ENCODE measurements at regions not wholly inside any gene's neighbourhood (a gene's known extent, or its start where the extent isn't known, plus 50 kb on each side); places are given as distances from the start of the nearest gene placed in this dataset.
A peak's percentile ranks its signal among the peaks of the same experiment; 100 is the strongest.

DNA sequence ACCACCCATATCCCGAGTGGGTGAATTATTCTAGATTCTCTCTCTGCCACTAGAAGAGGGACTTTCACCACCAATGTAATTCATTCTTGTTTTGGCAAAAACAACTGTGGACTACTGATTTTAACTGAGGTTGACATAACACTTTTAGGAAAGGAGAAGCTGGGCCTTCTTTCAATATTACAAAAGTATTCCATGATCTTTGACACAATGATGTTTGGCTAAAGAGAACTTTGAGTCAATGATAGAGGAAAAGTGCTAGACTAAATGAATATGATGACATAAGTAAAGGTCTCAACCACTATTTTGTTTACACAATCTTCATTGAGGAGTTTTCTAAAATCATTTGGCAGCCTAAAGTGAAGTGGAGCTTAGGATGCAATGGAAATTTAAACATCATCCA lies 336.9 kb upstream of the PDE4D start:
- WGBS, 2 donors, result 88 to 89% methylated on average over 1 of the region's 1 CpG
- no peaks in the 10 kb centered on the region for H3K27me3 ChIP-seq (ENCODE audit: control insufficient read depth in 3 of 3, insufficient read depth in 3 of 3, low read length in 2 of 3)
- no peak overlapping the region for H3K4me3 ChIP-seq
- no peak for ATAC-seq (ENCODE audit: insufficient read depth, low FRiP score)
- no peaks in the 10 kb centered on the region for H3K36me3 ChIP-seq (ENCODE audit: control insufficient read depth in 4 of 4, insufficient read depth in 4 of 4, low read length in 4 of 4)
- H3K27ac ChIP-seq (ENCODE audit: low read depth in 1 of 2, low read length in 1 of 2), result no peak overlapping the region
- TF ChIP-seq, protein P1, sequence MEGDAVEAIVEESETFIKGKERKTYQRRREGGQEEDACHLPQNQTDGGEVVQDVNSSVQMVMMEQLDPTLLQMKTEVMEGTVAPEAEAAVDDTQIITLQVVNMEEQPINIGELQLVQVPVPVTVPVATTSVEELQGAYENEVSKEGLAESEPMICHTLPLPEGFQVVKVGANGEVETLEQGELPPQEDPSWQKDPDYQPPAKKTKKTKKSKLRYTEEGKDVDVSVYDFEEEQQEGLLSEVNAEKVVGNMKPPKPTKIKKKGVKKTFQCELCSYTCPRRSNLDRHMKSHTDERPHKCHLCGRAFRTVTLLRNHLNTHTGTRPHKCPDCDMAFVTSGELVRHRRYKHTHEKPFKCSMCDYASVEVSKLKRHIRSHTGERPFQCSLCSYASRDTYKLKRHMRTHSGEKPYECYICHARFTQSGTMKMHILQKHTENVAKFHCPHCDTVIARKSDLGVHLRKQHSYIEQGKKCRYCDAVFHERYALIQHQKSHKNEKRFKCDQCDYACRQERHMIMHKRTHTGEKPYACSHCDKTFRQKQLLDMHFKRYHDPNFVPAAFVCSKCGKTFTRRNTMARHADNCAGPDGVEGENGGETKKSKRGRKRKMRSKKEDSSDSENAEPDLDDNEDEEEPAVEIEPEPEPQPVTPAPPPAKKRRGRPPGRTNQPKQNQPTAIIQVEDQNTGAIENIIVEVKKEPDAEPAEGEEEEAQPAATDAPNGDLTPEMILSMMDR (IDR thresholded peaks at IDR 0.05; ENCODE audit: control extremely low read depth, extremely low read depth), result no peak
- no peak for DNase-seq
- no peak overlapping the region for H3K9ac ChIP-seq (ENCODE audit: insufficient read depth in 1 of 2, low read length in 2 of 2)
- no peaks in the 10 kb centered on the region for H3K4me1 ChIP-seq (ENCODE audit: control insufficient read depth in 5 of 5, insufficient read depth in 5 of 5, low read length in 5 of 5)
- H3K9me3 ChIP-seq (ENCODE audit: control insufficient read depth in 4 of 4, insufficient read depth in 3 of 4, low read length in 3 of 4), result no peaks in the 10 kb centered on the region

DNA sequence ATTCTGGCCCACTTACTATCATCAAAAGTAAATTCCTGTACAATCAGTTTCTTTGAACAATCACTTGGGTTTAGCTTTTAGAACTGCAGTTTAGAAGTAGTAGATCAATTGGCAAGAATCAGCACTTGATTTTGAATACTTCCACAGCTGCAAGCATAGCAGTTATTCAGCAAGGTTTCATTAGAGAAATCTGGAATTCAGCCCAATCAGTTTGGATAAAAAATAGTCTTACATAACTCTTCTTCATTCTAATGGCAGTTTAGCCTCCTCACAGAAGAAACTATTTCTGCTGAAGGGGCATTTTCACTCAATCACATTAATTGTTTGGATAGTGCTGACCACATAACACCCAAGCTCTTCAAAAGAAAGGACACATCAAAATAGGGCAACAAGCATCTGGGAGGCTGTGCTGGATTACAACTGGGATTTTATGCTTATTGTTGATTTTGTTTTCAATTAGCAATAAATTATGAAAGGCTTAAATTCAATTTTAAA lies 336.2 kb upstream of the PDE4D start:
- Histone ChIP-seq H3K4me1 (ENCODE audit: control insufficient read depth in 5 of 5, insufficient read depth in 5 of 5, low read length in 5 of 5) (no peaks in the 10 kb centered on the region), H3K9me3 (ENCODE audit: control insufficient read depth in 4 of 4, insufficient read depth in 3 of 4, low read length in 3 of 4) (no peaks in the 10 kb centered on the region)

DNA sequence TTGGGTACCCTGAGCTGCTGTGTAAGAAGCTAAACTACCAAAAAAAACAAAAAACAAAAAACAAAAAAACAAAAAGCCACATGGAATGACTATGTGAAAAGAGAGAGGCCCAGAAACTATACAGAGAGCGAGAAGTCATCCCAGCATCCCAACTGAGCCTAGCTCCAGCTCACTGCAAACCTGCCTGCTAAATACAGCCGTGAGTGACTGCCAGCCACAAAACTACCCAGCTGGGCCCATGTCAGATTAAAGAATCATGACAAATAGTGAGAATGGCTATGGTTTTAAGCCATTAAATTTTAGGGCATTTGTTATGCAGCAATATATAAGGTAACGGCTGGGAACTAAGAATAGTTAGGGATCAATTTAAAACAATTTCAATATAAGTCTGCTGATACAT lies 335.1 kb upstream of the PDE4D start:
- DNase-seq (no peak), ATAC-seq (ENCODE audit: insufficient read depth, low FRiP score) (no peak)
- no peak overlapping the region for H3K27ac ChIP-seq (ENCODE audit: low read depth in 1 of 2, low read length in 1 of 2)
- H3K9me3 ChIP-seq (ENCODE audit: control insufficient read depth in 4 of 4, insufficient read depth in 3 of 4, low read length in 3 of 4), result no peaks in the 10 kb centered on the region
- no peak overlapping the region for H3K9ac ChIP-seq (ENCODE audit: insufficient read depth in 1 of 2, low read length in 2 of 2)
- TF ChIP-seq, protein P1 (IDR thresholded peaks at IDR 0.05; ENCODE audit: control extremely low read depth, extremely low read depth), result no peak
- no peak overlapping the region for H3K4me3 ChIP-seq
- no peaks in the 10 kb centered on the region for H3K36me3 ChIP-seq (ENCODE audit: control insufficient read depth in 4 of 4, insufficient read depth in 4 of 4, low read length in 4 of 4)
- H3K4me1 ChIP-seq (ENCODE audit: control insufficient read depth in 5 of 5, insufficient read depth in 5 of 5, low read length in 5 of 5), result no peaks in the 10 kb centered on the region
- 93 to 96% methylated on average over 3 of the region's 3 CpGs for WGBS, 2 donors
- no peaks in the 10 kb centered on the region for H3K27me3 ChIP-seq (ENCODE audit: control insufficient read depth in 3 of 3, insufficient read depth in 3 of 3, low read length in 2 of 3)

More for the DNA sequence above, 336.2 kb upstream of the PDE4D start:
- Histone ChIP-seq H3K27ac (ENCODE audit: low read depth in 1 of 2, low read length in 1 of 2) (no peak overlapping the region), H3K9ac (ENCODE audit: insufficient read depth in 1 of 2, low read length in 2 of 2) (no peak overlapping the region), H3K4me3 (no peak overlapping the region), H3K36me3 (ENCODE audit: control insufficient read depth in 4 of 4, insufficient read depth in 4 of 4, low read length in 4 of 4) (no peaks in the 10 kb centered on the region), H3K27me3 (ENCODE audit: control insufficient read depth in 3 of 3, insufficient read depth in 3 of 3, low read length in 2 of 3) (no peaks in the 10 kb centered on the region)
- DNase-seq, result peak in 1 of 3 donors; percentile 17
- no peak for ATAC-seq (ENCODE audit: insufficient read depth, low FRiP score)
- TF ChIP-seq, protein P1 (IDR thresholded peaks at IDR 0.05; ENCODE audit: control extremely low read depth, extremely low read depth), result no peak

DNA sequence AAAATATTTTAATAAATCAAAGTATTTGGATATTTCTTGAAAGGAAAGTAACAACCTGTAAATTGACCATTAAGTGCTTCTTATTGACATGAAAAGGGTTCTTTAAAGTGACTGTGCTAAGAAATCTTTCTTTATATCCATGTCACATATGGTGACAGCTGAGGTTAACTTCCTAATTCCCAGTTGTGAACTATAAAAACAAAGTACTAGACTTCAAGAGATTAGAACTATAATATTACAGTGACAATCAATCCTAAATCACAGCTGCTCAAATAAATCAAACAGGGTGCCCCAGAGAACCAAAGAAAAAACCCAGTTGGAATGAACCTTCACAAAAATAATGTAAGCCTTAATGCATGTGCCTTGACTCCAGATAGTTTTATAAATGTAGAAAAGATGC lies 332.6 kb upstream of the PDE4D start:
- DNase-seq (no peak), ATAC-seq (ENCODE audit: insufficient read depth, low FRiP score) (no peak)
- no peak overlapping the region for H3K9ac ChIP-seq (ENCODE audit: insufficient read depth in 1 of 2, low read length in 2 of 2)
- no peak overlapping the region for H3K27ac ChIP-seq (ENCODE audit: low read depth in 1 of 2, low read length in 1 of 2)
- no peaks in the 10 kb centered on the region for H3K36me3 ChIP-seq (ENCODE audit: control insufficient read depth in 4 of 4, insufficient read depth in 4 of 4, low read length in 4 of 4)
- H3K27me3 ChIP-seq (ENCODE audit: control insufficient read depth in 3 of 3, insufficient read depth in 3 of 3, low read length in 2 of 3), result no peaks in the 10 kb centered on the region
- no peaks in the 10 kb centered on the region for H3K9me3 ChIP-seq (ENCODE audit: control insufficient read depth in 4 of 4, insufficient read depth in 3 of 4, low read length in 3 of 4)
- no peak overlapping the region for H3K4me3 ChIP-seq
- TF ChIP-seq, protein P1 (IDR thresholded peaks at IDR 0.05; ENCODE audit: control extremely low read depth, extremely low read depth), result no peak
- no peaks in the 10 kb centered on the region for H3K4me1 ChIP-seq (ENCODE audit: control insufficient read depth in 5 of 5, insufficient read depth in 5 of 5, low read length in 5 of 5)

Measured in lung (tissue), 11 donors.